Activated T-helper 2 cell treated with anti-CD3 and anti-CD28 coated beads, Interferon-gamma antibody, Interleukin-2, Interleukin-4, amounts not matched to agents 10 μg/mL and 5 μg/mL and 100 μg/mL, durations not matched to agents 14 hours and 24 hours and 36 hours (primary cell): ENCODE measurements at regions not wholly inside any gene's neighbourhood (a gene's known extent, or its start where the extent isn't known, plus 50 kb on each side); places are given as distances from the start of the nearest gene placed in this dataset.
A peak's percentile ranks its signal among the peaks of the same experiment; 100 is the strongest.

Source experiments
- DNase-seq: peaks from one replicate; pipeline ENCODE4 v3.0.0; 2021; ENCODE audit warnings: low spot score
- H3K27ac Mint-ChIP-seq: one replicate; pipeline ENCODE4 v1.8.0; 2021; ENCODE audit warnings: mixed read lengths
- H3K27me3 Mint-ChIP-seq: one replicate; pipeline ENCODE4 v1.8.0; 2021; ENCODE audit warnings: low read depth, mixed read lengths
- H3K36me3 Mint-ChIP-seq: one replicate; pipeline ENCODE4 v1.8.0; 2021; ENCODE audit warnings: low read depth, mixed read lengths
- H3K4me1 Mint-ChIP-seq: one replicate; pipeline ENCODE4 v1.8.0; 2021; ENCODE audit warnings: low read depth, mixed read lengths
- H3K4me3 Mint-ChIP-seq: one replicate; pipeline ENCODE4 v1.8.0; 2021; ENCODE audit warnings: low read depth, mild to moderate bottlenecking, moderate library complexity, mixed read lengths
- H3K9me3 Mint-ChIP-seq: one replicate; pipeline ENCODE4 v1.8.0; 2021; ENCODE audit warnings: mixed read lengths
- intact Hi-C: fragments of 100-400 bp; cut with micrococcal nuclease; formaldehyde crosslinking; loops from one replicate; pipeline ENCODE4 v1.15.1; 2023

DNA sequence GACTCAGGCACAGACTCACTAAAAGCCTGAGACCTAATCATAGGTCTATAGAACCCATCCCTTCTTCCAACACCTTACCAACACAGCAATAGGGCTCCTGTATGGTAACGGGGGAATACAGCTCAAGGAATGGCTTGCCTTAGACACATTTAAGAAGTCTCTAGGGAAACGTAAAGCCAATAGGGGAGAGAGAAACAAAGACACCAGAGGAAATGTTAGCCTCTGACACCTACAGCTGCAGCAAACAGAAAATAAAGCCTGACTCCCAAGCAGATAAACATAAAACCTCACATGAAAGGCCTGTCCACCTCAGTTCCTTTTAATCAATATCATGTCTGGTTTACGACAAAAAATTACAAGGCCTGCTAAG, 51.1 kb upstream of the NCOA1 start:
- H3K27me3 Mint-ChIP-seq: peaks cover 5% of the 10 kb centered on the region
- H3K4me1 Mint-ChIP-seq: no peaks in the 10 kb centered on the region
- H3K27ac Mint-ChIP-seq: no peak overlapping the region
- H3K4me3 Mint-ChIP-seq: no peak overlapping the region
- no peak for DNase-seq
- H3K9me3 Mint-ChIP-seq: no peaks in the 10 kb centered on the region
- no peaks in the 10 kb centered on the region for H3K36me3 Mint-ChIP-seq
- intact Hi-C loops: no loop called here

DNA sequence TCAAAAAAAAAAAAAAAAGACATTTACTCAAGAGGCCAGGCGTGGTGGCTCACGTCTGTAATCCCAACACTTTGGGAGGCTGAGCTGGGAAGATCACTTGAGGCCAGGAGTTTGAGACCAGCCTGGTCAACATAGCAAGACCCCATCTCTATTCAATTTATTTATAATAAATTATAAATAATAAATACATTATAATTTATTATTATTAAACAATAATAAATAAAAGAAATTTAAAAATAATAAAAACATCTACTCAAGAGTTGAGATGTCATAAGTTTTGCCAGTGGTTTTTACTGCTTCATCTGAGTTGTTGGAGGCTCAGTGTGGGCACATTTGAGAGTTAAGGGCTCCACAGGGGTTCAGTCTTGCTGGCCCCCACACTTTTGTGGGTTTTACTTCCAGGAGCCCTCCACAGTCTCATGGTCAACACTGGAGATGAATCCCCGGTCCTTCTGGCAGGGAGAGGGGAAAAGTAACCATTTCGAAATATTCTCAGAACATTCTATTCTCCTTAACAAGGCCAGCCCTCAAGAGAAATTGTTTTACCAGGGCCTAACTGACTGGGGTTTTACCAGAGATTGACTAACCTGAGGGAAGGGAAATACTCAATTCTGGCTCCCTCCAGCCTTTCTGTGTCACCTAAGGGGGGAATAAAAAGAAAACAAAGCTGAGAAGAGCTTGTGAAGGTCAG, 51.6 kb upstream of the NCOA1 start:
- intact Hi-C loops: no loop called here
- Mint-ChIP-seq H3K4me3 (no peak overlapping the region), H3K27ac (no peak overlapping the region), H3K27me3 (peaks cover 4% of the 10 kb centered on the region), H3K4me1 (no peaks in the 10 kb centered on the region), H3K36me3 (no peaks in the 10 kb centered on the region), H3K9me3 (no peaks in the 10 kb centered on the region)
- no peak for DNase-seq

GRCh38 chr2:24438106-24438505, 52.9 kb upstream of the NCOA1 start:
- intact Hi-C loops: no loop called here
- Mint-ChIP-seq H3K4me3 (no peak overlapping the region), H3K9me3 (no peaks in the 10 kb centered on the region), H3K4me1 (no peaks in the 10 kb centered on the region), H3K36me3 (no peaks in the 10 kb centered on the region), H3K27ac (no peak overlapping the region), H3K27me3 (peaks cover 3% of the 10 kb centered on the region)
- DNase-seq: no peak

GRCh38 chr2:24435391-24436316, 55.4 kb upstream of the NCOA1 start:
- DNase-seq: no peak
- Mint-ChIP-seq H3K27me3 (peaks cover 2% of the 10 kb centered on the region), H3K9me3 (no peaks in the 10 kb centered on the region), H3K4me1 (no peaks in the 10 kb centered on the region), H3K36me3 (no peaks in the 10 kb centered on the region), H3K27ac (no peak overlapping the region), H3K4me3 (no peak overlapping the region)
- intact Hi-C loops: no loop called here

GRCh38 chr2:24434541-24434940, 56.5 kb upstream of the NCOA1 start:
- H3K27me3 Mint-ChIP-seq: no peaks in the 10 kb centered on the region
- H3K36me3 Mint-ChIP-seq: no peaks in the 10 kb centered on the region
- no peak overlapping the region for H3K27ac Mint-ChIP-seq
- H3K4me1 Mint-ChIP-seq: no peaks in the 10 kb centered on the region
- no peak overlapping the region for H3K4me3 Mint-ChIP-seq
- H3K9me3 Mint-ChIP-seq: no peaks in the 10 kb centered on the region
- no peak for DNase-seq
- intact Hi-C loops: no loop called here

DNA sequence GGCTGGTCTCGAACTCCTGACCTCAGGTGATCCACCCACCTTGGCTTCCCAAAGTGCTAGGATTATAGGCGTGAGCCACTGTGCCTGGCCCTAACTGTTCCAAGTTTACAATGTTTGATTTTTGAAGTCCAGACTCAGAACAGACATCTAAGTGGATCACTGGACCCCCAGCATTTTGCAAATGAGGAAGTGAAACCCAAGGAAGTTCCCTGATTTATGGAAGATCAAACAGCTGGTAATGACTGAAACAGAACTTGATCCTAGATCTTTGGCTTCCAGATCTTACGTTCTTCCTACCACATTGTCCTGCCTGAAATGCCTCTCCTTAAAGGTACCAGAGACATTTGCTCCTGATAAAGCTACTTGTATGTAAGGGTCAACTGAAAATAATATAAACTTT, 58.3 kb upstream of the NCOA1 start:
- Mint-ChIP-seq H3K4me3 (no peak overlapping the region), H3K27me3 (no peaks in the 10 kb centered on the region), H3K4me1 (no peaks in the 10 kb centered on the region), H3K36me3 (no peaks in the 10 kb centered on the region), H3K27ac (no peak overlapping the region), H3K9me3 (no peaks in the 10 kb centered on the region)
- DNase-seq: no peak
- intact Hi-C loops: no loop called here

DNA sequence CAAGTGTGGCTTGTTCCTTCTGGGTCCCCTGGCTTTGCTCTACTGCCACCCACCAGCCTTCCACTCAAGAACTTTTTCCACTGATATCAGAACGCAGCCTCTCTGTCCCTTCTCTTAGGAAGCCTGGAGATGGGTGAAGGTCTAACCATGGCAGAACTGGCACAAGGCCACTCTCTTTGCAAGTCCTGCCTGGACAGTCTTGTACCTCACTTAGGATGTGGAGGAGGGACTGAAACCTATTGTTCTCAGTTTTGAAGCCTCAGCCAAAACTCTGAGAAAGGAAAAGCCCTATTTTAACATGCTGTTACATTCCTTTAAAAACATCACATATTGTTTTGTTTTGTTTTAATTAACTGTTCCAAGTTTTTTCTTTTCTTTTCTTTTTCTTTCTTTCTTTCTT, 58.9 kb upstream of the NCOA1 start:
- no peaks in the 10 kb centered on the region for H3K36me3 Mint-ChIP-seq
- DNase-seq: no peak
- H3K9me3 Mint-ChIP-seq: no peaks in the 10 kb centered on the region
- no peaks in the 10 kb centered on the region for H3K27me3 Mint-ChIP-seq
- H3K4me1 Mint-ChIP-seq: no peaks in the 10 kb centered on the region
- intact Hi-C loops: no loop called here
- H3K27ac Mint-ChIP-seq: no peak overlapping the region
- no peak overlapping the region for H3K4me3 Mint-ChIP-seq

DNA sequence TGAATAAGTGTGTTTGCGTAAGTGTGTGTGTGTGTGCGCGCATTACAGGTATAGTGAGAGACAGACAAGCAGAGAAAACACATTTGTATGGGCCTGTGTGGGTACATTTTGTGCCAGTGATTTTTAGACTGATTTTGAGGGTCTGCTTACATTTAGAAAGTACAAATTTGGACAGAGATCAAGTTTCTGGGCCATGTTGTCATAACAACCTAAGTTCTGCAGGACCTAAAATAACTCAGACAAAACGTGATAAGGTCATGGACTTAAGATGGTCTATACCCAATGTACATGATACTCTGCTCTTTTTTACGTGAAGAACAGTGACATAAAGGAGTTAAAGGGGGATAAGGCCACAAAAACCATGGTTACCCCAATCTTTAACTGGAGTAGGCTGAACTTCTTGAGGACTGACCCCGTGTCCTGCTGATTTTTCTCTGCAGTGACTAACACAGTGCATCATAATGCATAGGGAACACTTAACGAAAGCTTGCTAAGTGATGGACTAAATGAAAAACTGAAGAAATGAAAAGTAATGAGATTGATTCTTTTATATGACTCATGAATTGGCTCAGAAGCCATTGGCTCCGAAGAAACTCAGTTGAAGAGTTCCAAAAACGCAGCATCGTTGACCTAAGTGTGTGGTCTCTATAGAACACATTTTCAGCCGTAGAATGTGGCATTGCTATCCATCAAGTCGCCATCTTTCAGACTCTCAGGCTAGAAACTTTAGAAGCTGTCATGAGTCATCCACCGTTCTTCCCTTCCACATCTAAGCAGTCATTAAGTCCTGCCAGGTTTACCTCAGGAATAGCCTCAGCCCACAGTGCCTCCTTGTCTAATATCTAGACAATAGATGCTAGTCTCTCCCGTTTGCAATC, 61.6 kb upstream of the NCOA1 start:
- intact Hi-C loops: no loop called here
- Mint-ChIP-seq H3K4me3 (no peak overlapping the region), H3K27me3 (peaks cover 5% of the 10 kb centered on the region)

DNA sequence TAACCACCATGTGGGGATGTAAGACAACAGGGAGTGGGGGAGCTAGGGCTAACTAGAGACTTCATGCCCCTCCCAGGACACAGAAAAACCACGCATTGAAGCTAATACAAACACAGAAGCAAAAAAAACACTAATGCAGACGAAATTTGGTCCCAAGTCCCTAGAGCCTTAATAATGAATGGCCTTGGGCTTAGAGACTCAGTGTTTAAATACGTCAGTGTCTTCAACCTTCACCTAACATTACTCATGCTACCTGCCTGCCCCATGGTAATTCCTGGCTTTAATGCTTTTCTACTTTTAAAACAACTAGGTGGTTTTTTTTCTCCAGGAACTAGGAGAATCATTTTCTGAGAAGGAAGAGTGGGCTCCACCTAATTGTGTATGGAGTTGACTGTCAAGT, 64.1 kb upstream of the ITSN2 start:
- intact Hi-C loops: no loop called here

More for the DNA sequence above, 61.6 kb upstream of the NCOA1 start:
- DNase-seq: no peak
- no peaks in the 10 kb centered on the region for H3K9me3 Mint-ChIP-seq
- no peak overlapping the region for H3K27ac Mint-ChIP-seq
- H3K36me3 Mint-ChIP-seq: no peaks in the 10 kb centered on the region
- H3K4me1 Mint-ChIP-seq: no peaks in the 10 kb centered on the region

GRCh38 chr2:24423095-24423494, 62.8 kb upstream of the ITSN2 start:
- intact Hi-C loops: no loop called here

More for the DNA sequence above, 64.1 kb upstream of the ITSN2 start:
- no peak for DNase-seq
- Mint-ChIP-seq H3K4me1 (no peaks in the 10 kb centered on the region), H3K9me3 (no peaks in the 10 kb centered on the region), H3K27ac (no peak overlapping the region), H3K36me3 (no peaks in the 10 kb centered on the region), H3K27me3 (peaks cover 12% of the 10 kb centered on the region), H3K4me3 (no peak overlapping the region)

GRCh38 chr2:24421668-24422067, 61.3 kb upstream of the ITSN2 start:
- Mint-ChIP-seq H3K27ac (no peak overlapping the region), H3K4me3 (no peak overlapping the region), H3K4me1 (no peaks in the 10 kb centered on the region), H3K27me3 (peaks cover 12% of the 10 kb centered on the region), H3K9me3 (no peaks in the 10 kb centered on the region), H3K36me3 (no peaks in the 10 kb centered on the region)
- intact Hi-C loops: no loop called here
- DNase-seq: peak; percentile 27

More at GRCh38 chr2:24423095-24423494, 62.8 kb upstream of the ITSN2 start:
- Mint-ChIP-seq H3K4me1 (no peaks in the 10 kb centered on the region), H3K36me3 (no peaks in the 10 kb centered on the region), H3K27me3 (peaks cover 12% of the 10 kb centered on the region), H3K4me3 (no peak overlapping the region), H3K27ac (no peak overlapping the region), H3K9me3 (no peaks in the 10 kb centered on the region)
- DNase-seq: no peak

GRCh38 chr2:24420373-24420772, 60.0 kb upstream of the ITSN2 start:
- peaks cover 9% of the 10 kb centered on the region for H3K27me3 Mint-ChIP-seq
- no peak for DNase-seq
- no peak overlapping the region for H3K4me3 Mint-ChIP-seq
- no peaks in the 10 kb centered on the region for H3K4me1 Mint-ChIP-seq
- no peak overlapping the region for H3K27ac Mint-ChIP-seq
- no peaks in the 10 kb centered on the region for H3K36me3 Mint-ChIP-seq
- intact Hi-C loops: no loop called here
- H3K9me3 Mint-ChIP-seq: no peaks in the 10 kb centered on the region
